ENCODE measurements at regions not wholly inside any gene's neighbourhood (a gene's known extent, or its start where the extent isn't known, plus 50 kb on each side); places are given as distances from the start of the nearest gene placed in this dataset.

- TF ChIP-seq CTCF (IDR thresholded peaks at IDR 0.05) (no peak), POLR2A (IDR thresholded peaks at IDR 0.05) (no peak)
Measured at GRCh38 chr15:47095833-47096232, 621.5 kb upstream of the SEMA6D start.

All from uterus (tissue), 2 donors.